ENCODE measurements at regions not wholly inside any gene's neighbourhood (a gene's known extent, or its start where the extent isn't known, plus 50 kb on each side); places are given as distances from the start of the nearest gene placed in this dataset.

GRCh38 chr2:56889738-56890137 is 705.9 kb downstream of the CCDC85A start:
- ATAC-seq (no peak), DNase-seq (no peak)
- Mint-ChIP-seq H3K4me1 (no peaks in the 10 kb centered on the region), H3K9me3 (peaks cover 4% of the 10 kb centered on the region), H3K27ac (no peak overlapping the region), H3K4me3 (no peak overlapping the region), H3K27me3 (no peaks in the 10 kb centered on the region), H3K36me3 (ENCODE audit: low read depth) (no peaks in the 10 kb centered on the region)

DNA sequence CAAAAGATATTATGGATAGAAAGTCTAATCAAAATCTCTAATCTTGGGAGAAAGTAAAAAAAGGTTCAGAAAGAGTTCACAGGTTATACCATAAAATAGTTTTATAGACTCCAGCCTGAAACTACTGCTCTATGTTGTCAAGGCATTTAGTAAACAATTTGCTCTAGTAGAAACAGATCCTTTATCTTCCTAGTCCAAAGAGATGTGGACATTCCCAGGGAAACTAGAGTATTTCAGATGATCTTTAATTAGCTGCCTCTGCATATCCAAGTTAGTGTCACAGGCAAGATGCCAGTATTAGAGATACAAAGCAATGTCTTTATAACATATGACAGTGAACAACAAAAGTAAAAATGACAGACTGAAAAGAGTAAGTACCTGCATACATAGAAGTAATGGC is 708.6 kb downstream of the CCDC85A start:
- no peak overlapping the region for H3K4me3 Mint-ChIP-seq
- H3K27me3 Mint-ChIP-seq, result no peaks in the 10 kb centered on the region
- H3K9me3 Mint-ChIP-seq, result peaks cover 4% of the 10 kb centered on the region
- no peaks in the 10 kb centered on the region for H3K4me1 Mint-ChIP-seq
- ATAC-seq (no peak), DNase-seq (no peak)
- no peaks in the 10 kb centered on the region for H3K36me3 Mint-ChIP-seq (ENCODE audit: low read depth)
- no peak overlapping the region for H3K27ac Mint-ChIP-seq

DNA sequence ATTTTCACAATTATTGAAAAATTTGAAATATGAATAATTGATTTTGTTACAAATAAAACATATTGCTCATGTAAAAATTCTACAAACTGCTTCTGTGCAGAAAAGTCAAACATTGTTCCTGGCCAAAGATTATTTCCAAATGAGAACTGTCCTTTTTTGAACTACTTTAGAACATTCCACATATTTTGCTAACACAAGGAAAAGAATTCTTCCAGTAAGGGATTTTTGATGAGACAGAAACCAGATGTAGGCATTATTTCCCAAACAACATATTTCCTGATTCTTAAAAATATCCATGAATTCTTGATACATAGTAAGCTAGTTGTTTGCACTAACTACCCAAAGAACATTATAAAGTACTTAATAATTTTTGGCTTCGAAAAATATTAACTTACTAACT is 715.2 kb downstream of the CCDC85A start:
- Mint-ChIP-seq H3K4me3 (no peak overlapping the region), H3K27ac (no peak overlapping the region), H3K27me3 (no peaks in the 10 kb centered on the region), H3K9me3 (peaks cover 3% of the 10 kb centered on the region), H3K4me1 (no peaks in the 10 kb centered on the region), H3K36me3 (ENCODE audit: low read depth) (no peaks in the 10 kb centered on the region)
- DNase-seq (no peak), ATAC-seq (no peak)

- Mint-ChIP-seq H3K4me3 (no peak overlapping the region), H3K36me3 (ENCODE audit: low read depth) (no peaks in the 10 kb centered on the region), H3K4me1 (no peaks in the 10 kb centered on the region), H3K27me3 (no peaks in the 10 kb centered on the region), H3K9me3 (peaks cover 18% of the 10 kb centered on the region), H3K27ac (no peak overlapping the region)
- ATAC-seq, result no peak
- no peak for DNase-seq
Observed at GRCh38 chr2:56912490-56912889, 728.7 kb downstream of the CCDC85A start.

- Mint-ChIP-seq H3K4me1 (no peaks in the 10 kb centered on the region), H3K27ac (no peak overlapping the region), H3K9me3 (peaks cover 9% of the 10 kb centered on the region), H3K27me3 (no peaks in the 10 kb centered on the region), H3K36me3 (ENCODE audit: low read depth) (no peaks in the 10 kb centered on the region), H3K4me3 (no peak overlapping the region)
- ATAC-seq (no peak), DNase-seq (no peak)
Observed at GRCh38 chr2:56918790-56919189, 735.0 kb downstream of the CCDC85A start.

GRCh38 chr2:56933976-56934375 is 750.2 kb downstream of the CCDC85A start:
- no peak for ATAC-seq
- Mint-ChIP-seq H3K4me3 (no peak overlapping the region), H3K4me1 (no peaks in the 10 kb centered on the region), H3K9me3 (peaks cover 9% of the 10 kb centered on the region), H3K36me3 (ENCODE audit: low read depth) (no peaks in the 10 kb centered on the region), H3K27me3 (no peaks in the 10 kb centered on the region), H3K27ac (no peak overlapping the region)
- DNase-seq, result no peak

DNA sequence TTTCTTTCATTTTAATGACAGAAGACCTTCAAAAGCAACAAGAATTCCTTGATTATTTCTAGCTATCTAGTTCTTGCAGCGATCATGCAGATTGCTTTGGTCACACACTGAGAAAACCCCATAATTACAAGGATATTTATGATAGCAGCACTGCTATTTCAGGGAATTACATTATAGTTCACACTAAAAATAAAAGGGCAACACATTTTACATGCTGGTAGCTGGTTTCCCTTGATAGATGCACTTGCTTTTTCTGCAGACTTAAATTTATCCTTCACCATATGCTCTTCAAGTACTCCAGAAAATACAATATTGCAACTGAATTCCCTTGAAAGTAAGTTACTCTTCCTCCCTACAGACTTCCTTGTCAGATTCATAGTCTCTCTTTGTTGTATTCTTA is 751.1 kb downstream of the CCDC85A start:
- Mint-ChIP-seq H3K4me3 (no peak overlapping the region), H3K4me1 (no peaks in the 10 kb centered on the region), H3K9me3 (peaks cover 6% of the 10 kb centered on the region), H3K36me3 (ENCODE audit: low read depth) (no peaks in the 10 kb centered on the region), H3K27ac (no peak overlapping the region), H3K27me3 (no peaks in the 10 kb centered on the region)
- no peak for ATAC-seq
- DNase-seq, result no peak

- H3K9me3 Mint-ChIP-seq, result peaks cover 12% of the 10 kb centered on the region
- no peak overlapping the region for H3K27ac Mint-ChIP-seq
- DNase-seq (no peak), ATAC-seq (no peak)
- H3K4me3 Mint-ChIP-seq, result no peak overlapping the region
- H3K36me3 Mint-ChIP-seq (ENCODE audit: low read depth), result no peaks in the 10 kb centered on the region
- H3K4me1 Mint-ChIP-seq, result no peaks in the 10 kb centered on the region
- no peaks in the 10 kb centered on the region for H3K27me3 Mint-ChIP-seq
Observed at GRCh38 chr2:56940054-56940453, 756.3 kb downstream of the CCDC85A start.

DNA sequence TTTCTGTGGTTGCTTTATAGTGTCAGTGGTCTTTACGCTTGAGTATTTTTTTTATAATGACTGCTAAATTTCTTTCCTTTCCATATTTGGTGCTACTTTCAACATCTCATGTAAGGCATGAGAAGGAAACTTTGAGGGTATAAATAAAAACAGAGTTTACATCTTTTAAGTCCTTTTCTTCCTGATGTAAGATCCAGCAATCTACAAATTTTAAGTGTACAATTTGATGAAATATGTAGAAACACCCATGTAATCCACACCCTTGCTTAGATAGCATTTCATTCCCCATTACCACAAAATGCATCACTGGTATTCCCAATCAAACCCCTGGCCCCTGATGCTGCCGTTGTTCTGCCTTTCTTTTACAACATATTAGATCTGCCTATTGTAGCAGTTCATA is 769.1 kb downstream of the CCDC85A start:
- no peak for ATAC-seq
- no peaks in the 10 kb centered on the region for H3K4me1 Mint-ChIP-seq
- no peaks in the 10 kb centered on the region for H3K27me3 Mint-ChIP-seq
- H3K27ac Mint-ChIP-seq, result no peak overlapping the region
- no peaks in the 10 kb centered on the region for H3K36me3 Mint-ChIP-seq (ENCODE audit: low read depth)
- H3K9me3 Mint-ChIP-seq, result peaks cover 20% of the 10 kb centered on the region
- H3K4me3 Mint-ChIP-seq, result no peak overlapping the region
- DNase-seq, result no peak

GRCh38 chr2:56960581-56960980 is 776.8 kb downstream of the CCDC85A start:
- no peak overlapping the region for H3K4me3 Mint-ChIP-seq
- H3K4me1 Mint-ChIP-seq, result no peaks in the 10 kb centered on the region
- peaks cover 12% of the 10 kb centered on the region for H3K9me3 Mint-ChIP-seq
- H3K27me3 Mint-ChIP-seq, result no peaks in the 10 kb centered on the region
- H3K36me3 Mint-ChIP-seq (ENCODE audit: low read depth), result no peaks in the 10 kb centered on the region
- no peak for DNase-seq
- H3K27ac Mint-ChIP-seq, result no peak overlapping the region
- no peak for ATAC-seq

- Mint-ChIP-seq H3K27me3 (no peaks in the 10 kb centered on the region), H3K9me3 (peaks cover 7% of the 10 kb centered on the region), H3K36me3 (ENCODE audit: low read depth) (no peaks in the 10 kb centered on the region), H3K4me3 (no peak overlapping the region), H3K4me1 (no peaks in the 10 kb centered on the region), H3K27ac (no peak overlapping the region)
- DNase-seq, result no peak
- no peak for ATAC-seq
Observed at GRCh38 chr2:56962673-56963072, 778.9 kb downstream of the CCDC85A start.

GRCh38 chr2:56969513-56969912 is 785.7 kb downstream of the CCDC85A start:
- Mint-ChIP-seq H3K27me3 (no peaks in the 10 kb centered on the region), H3K27ac (no peak overlapping the region), H3K4me1 (no peaks in the 10 kb centered on the region), H3K36me3 (ENCODE audit: low read depth) (no peaks in the 10 kb centered on the region), H3K4me3 (no peak overlapping the region), H3K9me3 (peaks cover 10% of the 10 kb centered on the region)
- ATAC-seq, result no peak
- DNase-seq, result no peak

- no peak overlapping the region for H3K4me3 Mint-ChIP-seq
Observed at GRCh38 chr2:56971383-56971974, 787.7 kb downstream of the CCDC85A start.

GRCh38 chr2:56981554-56981953 is 797.8 kb downstream of the CCDC85A start:
- no peaks in the 10 kb centered on the region for H3K36me3 Mint-ChIP-seq (ENCODE audit: low read depth)
- peaks cover 30% of the 10 kb centered on the region for H3K9me3 Mint-ChIP-seq
- ATAC-seq, result no peak
- H3K4me1 Mint-ChIP-seq, result no peaks in the 10 kb centered on the region
- no peak overlapping the region for H3K27ac Mint-ChIP-seq
- no peaks in the 10 kb centered on the region for H3K27me3 Mint-ChIP-seq
- no peak for DNase-seq
- no peak overlapping the region for H3K4me3 Mint-ChIP-seq

More at GRCh38 chr2:56971383-56971974, 787.7 kb downstream of the CCDC85A start:
- Mint-ChIP-seq H3K27me3 (no peaks in the 10 kb centered on the region), H3K36me3 (ENCODE audit: low read depth) (no peaks in the 10 kb centered on the region), H3K9me3 (peaks cover 14% of the 10 kb centered on the region), H3K4me1 (no peaks in the 10 kb centered on the region), H3K27ac (no peak overlapping the region)
- DNase-seq, result no peak
- no peak for ATAC-seq

DNA sequence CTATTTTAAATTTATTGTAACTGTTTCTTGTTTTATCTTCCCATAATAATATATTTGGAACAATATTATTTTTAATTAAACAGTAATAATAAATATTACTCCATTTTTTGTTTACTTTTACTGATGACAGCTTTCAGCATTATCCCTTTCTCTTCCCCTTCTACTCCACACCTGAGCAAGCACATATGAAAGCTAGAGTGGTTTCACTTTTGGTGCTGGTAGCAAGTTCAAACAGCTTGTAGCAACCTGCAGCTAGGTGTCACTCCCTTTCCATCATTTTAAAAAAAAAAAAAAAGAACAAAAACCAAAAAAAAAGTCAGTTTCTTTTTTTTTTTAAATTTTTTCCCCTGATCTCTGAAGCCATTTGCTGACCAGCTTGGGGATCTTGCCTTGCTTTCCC is 801.8 kb downstream of the CCDC85A start:
- no peak overlapping the region for H3K4me3 Mint-ChIP-seq

GRCh38 chr2:57022496-57022895 is 838.7 kb downstream of the CCDC85A start:
- no peaks in the 10 kb centered on the region for H3K27me3 Mint-ChIP-seq
- no peak overlapping the region for H3K27ac Mint-ChIP-seq
- ATAC-seq (no peak), DNase-seq (no peak)
- H3K4me3 Mint-ChIP-seq, result no peak overlapping the region
- H3K4me1 Mint-ChIP-seq, result no peaks in the 10 kb centered on the region
- H3K9me3 Mint-ChIP-seq, result peaks cover 33% of the 10 kb centered on the region
- H3K36me3 Mint-ChIP-seq (ENCODE audit: low read depth), result no peaks in the 10 kb centered on the region

More for the DNA sequence above, 801.8 kb downstream of the CCDC85A start:
- no peak for ATAC-seq
- DNase-seq, result no peak
- peaks cover 17% of the 10 kb centered on the region for H3K9me3 Mint-ChIP-seq
- no peak overlapping the region for H3K27ac Mint-ChIP-seq
- no peaks in the 10 kb centered on the region for H3K4me1 Mint-ChIP-seq
- H3K27me3 Mint-ChIP-seq, result no peaks in the 10 kb centered on the region
- H3K36me3 Mint-ChIP-seq (ENCODE audit: low read depth), result no peaks in the 10 kb centered on the region

All from activated naive CD8-positive, alpha-beta T cell treated with anti-CD3 and anti-CD28 coated beads, Interleukin-2, amount 50 U/mL, for 24 hours (primary cell).